ENCODE measurements at regions not wholly inside any gene's neighbourhood (a gene's known extent, or its start where the extent isn't known, plus 50 kb on each side); places are given as distances from the start of the nearest gene placed in this dataset.
A peak's percentile ranks its signal among the peaks of the same experiment; 100 is the strongest.

DNA sequence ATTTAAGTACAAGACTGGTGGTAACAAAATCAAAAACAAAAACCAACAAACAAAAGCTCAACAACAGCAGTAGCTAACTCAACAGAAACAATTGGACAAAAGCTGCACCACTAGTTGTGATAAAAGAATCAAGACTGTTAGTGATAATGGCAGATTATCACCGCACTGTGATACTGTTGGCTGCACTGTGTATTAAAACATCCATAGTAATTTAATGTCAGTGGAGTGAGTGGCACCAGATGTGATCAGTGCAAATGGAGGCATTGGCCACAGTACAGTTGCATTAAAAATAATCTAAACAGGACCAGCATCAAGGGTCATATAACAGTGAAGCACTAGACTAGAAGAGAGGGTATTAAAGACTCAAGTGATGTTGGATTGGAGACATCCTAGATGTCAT, 1341.3 kb downstream of the MRPL39 start:
- no peaks in the 10 kb centered on the region for H3K9me3 ChIP-seq
- TF ChIP-seq, protein P1, sequence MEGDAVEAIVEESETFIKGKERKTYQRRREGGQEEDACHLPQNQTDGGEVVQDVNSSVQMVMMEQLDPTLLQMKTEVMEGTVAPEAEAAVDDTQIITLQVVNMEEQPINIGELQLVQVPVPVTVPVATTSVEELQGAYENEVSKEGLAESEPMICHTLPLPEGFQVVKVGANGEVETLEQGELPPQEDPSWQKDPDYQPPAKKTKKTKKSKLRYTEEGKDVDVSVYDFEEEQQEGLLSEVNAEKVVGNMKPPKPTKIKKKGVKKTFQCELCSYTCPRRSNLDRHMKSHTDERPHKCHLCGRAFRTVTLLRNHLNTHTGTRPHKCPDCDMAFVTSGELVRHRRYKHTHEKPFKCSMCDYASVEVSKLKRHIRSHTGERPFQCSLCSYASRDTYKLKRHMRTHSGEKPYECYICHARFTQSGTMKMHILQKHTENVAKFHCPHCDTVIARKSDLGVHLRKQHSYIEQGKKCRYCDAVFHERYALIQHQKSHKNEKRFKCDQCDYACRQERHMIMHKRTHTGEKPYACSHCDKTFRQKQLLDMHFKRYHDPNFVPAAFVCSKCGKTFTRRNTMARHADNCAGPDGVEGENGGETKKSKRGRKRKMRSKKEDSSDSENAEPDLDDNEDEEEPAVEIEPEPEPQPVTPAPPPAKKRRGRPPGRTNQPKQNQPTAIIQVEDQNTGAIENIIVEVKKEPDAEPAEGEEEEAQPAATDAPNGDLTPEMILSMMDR (IDR thresholded peaks at IDR 0.05; ENCODE audit: low read depth, low read length), result no peak
- peaks cover 3% of the 10 kb centered on the region; the same call in 1 of the 2 replicates for H3K4me1 ChIP-seq
- no peaks in the 10 kb centered on the region for H3K27me3 ChIP-seq
- H3K36me3 ChIP-seq, result no peaks in the 10 kb centered on the region
- H3K4me3 ChIP-seq (ENCODE audit: low read depth, low read length), result no peak overlapping the region
- DNase-seq, result peak; percentile 31

DNA sequence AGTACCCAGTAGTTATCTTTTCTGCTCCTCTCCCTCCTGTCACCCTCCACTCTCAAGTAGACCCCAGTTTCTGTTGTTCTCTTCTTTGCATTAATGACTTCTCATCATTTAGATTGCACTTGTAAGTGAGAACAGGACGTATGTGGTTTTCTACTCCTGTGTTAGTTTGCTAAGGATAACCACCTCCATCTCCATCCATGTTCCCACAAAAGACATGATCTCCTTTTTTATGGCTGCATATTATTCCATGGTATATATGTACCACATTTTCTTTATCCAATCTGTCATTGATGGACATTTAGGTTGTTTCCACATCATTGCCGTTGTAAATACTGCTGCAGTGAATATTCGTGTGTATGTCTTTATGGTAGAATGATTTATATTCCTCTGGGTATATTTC, 1346.5 kb downstream of the MRPL39 start:
- TF ChIP-seq, protein P1 (IDR thresholded peaks at IDR 0.05; ENCODE audit: low read depth, low read length), result no peak
- Histone ChIP-seq H3K9me3 (no peaks in the 10 kb centered on the region), H3K36me3 (no peaks in the 10 kb centered on the region), H3K4me3 (ENCODE audit: low read depth, low read length) (no peak overlapping the region), H3K4me1 (peaks cover 3% of the 10 kb centered on the region; the same call in 1 of the 2 replicates), H3K27me3 (no peaks in the 10 kb centered on the region)
- DNase-seq, result no peak

DNA sequence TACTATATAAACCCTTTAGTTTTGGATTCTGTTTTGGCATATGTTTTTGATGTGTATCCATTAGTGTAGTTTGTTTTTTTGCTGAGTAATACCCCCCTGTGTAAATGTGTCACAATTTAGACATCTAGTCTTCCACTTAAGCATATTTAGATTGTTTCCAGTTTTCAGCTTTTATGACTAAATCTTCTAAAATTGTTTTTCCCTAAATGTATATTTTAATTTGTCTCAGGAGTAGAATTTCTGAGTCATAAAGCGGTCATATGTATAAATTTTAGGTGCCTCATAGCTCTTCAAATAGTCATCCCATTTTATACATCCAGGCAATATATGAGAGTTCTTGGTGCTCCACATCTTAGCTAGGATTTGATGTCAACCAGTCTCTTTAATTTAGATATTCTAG, 1348.0 kb downstream of the MRPL39 start:
- DNase-seq, result no peak
- TF ChIP-seq, protein P1 (IDR thresholded peaks at IDR 0.05; ENCODE audit: low read depth, low read length), result no peak
- Histone ChIP-seq H3K9me3 (no peaks in the 10 kb centered on the region), H3K4me3 (ENCODE audit: low read depth, low read length) (no peak overlapping the region), H3K4me1 (no peaks in the 10 kb centered on the region), H3K27me3 (no peaks in the 10 kb centered on the region), H3K36me3 (no peaks in the 10 kb centered on the region)

DNA sequence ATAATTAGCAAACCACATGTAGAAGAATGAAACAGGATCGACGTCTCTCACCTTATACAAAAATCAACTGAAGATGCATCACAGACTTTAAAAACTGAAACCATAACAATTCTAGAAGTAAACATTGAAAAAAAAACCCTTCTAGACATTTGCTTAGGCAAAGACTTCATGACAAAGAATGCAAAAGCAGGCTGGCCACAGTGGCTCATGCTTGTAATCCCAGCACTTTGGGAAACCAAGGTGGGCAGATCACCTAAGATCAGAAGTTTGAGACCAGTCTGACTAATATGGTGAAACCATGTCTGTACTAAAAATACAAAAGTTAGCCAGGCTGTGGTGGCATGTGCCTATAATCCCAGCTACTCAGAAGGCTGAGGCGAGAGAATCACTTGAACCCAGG, 1351.7 kb downstream of the MRPL39 start:
- no peaks in the 10 kb centered on the region for H3K4me1 ChIP-seq
- H3K36me3 ChIP-seq, result no peaks in the 10 kb centered on the region
- no peak for DNase-seq
- H3K9me3 ChIP-seq, result no peaks in the 10 kb centered on the region
- TF ChIP-seq, protein P1 (IDR thresholded peaks at IDR 0.05; ENCODE audit: low read depth, low read length), result no peak
- H3K27me3 ChIP-seq, result no peaks in the 10 kb centered on the region
- H3K4me3 ChIP-seq (ENCODE audit: low read depth, low read length), result no peak overlapping the region

DNA sequence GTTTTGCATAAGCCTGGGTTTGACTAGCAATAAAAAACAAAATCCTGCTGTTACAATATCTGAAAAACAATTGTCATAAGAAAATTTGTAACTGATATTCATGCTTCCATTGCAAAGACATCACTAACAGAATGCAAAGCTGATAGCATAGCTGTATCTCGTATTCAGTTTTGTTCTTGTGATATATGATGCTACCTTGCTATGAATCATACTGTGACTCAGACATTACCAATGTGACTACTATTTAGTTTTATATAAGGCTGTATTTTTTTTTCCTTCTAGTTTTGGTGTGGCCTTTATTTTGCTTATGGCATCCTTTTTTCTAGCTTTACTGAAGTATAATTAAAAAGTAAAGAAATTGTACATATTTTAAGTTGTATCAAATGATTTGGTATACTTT, 1381.8 kb downstream of the MRPL39 start:
- TF ChIP-seq, protein P1 (IDR thresholded peaks at IDR 0.05; ENCODE audit: low read depth, low read length), result no peak
- H3K36me3 ChIP-seq, result no peaks in the 10 kb centered on the region
- H3K4me1 ChIP-seq, result 0 out of 2 replicates have a peak, but pooled peaks cover 1% of the 10 kb centered on the region
- no peaks in the 10 kb centered on the region for H3K9me3 ChIP-seq
- DNase-seq, result no peak
- H3K27me3 ChIP-seq, result no peaks in the 10 kb centered on the region
- H3K4me3 ChIP-seq (ENCODE audit: low read depth, low read length), result no peak overlapping the region

DNA sequence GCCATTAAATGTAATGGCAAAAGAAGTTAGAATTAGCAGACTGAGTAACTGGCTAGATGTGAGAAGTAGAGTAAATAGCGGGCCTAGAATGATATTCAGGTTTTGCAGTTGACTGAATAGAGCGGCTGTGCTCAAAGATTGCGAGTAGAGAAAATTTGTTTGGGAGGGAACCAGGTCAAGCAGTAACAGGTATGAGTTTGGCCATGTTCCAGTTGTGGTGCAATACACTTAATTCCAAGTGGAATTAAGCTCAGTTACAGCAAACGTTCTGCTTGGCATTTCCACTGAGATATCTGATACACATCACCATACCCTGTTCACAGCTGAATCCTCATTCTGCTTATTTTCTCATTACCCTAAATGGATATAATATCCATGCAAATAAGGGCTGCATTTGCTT, 1382.9 kb downstream of the MRPL39 start:
- Histone ChIP-seq H3K9me3 (no peaks in the 10 kb centered on the region), H3K36me3 (no peaks in the 10 kb centered on the region), H3K4me3 (ENCODE audit: low read depth, low read length) (no peak overlapping the region), H3K4me1 (0 out of 2 replicates have a peak, but pooled peaks cover 3% of the 10 kb centered on the region), H3K27me3 (no peaks in the 10 kb centered on the region)
- TF ChIP-seq, protein P1 (IDR thresholded peaks at IDR 0.05; ENCODE audit: low read depth, low read length), result no peak
- DNase-seq, result no peak
